ENCODE measurements at regions not wholly inside any gene's neighbourhood (a gene's known extent, or its start where the extent isn't known, plus 50 kb on each side); places are given as distances from the start of the nearest gene placed in this dataset.

GRCh38 chr1:87826681-87827251, 498.1 kb downstream of the LMO4 start (continued):
- TF ChIP-seq ZNF70 (CRISPR knock-in tag; IDR thresholded peaks at IDR 0.05): no peak
- no peak for TF ChIP-seq BACH2 (CRISPR knock-in tag; IDR thresholded peaks at IDR 0.05; ENCODE audit: borderline replicate concordance)
- no peak for TF ChIP-seq PPARA (CRISPR knock-in tag; IDR thresholded peaks at IDR 0.05; ENCODE audit: borderline replicate concordance)
- TF ChIP-seq ZFP3 (CRISPR knock-in tag; IDR thresholded peaks at IDR 0.05): no peak
- TF ChIP-seq SNAI2 (CRISPR knock-in tag; IDR thresholded peaks at IDR 0.05): no peak
- TF ChIP-seq ZC3H10 (CRISPR knock-in tag; IDR thresholded peaks at IDR 0.05): no peak

GRCh38 chr1:87829360-87829759, 500.7 kb downstream of the LMO4 start:
- no peak for ATAC-seq
- TF ChIP-seq ZFP30 (CRISPR knock-in tag; IDR thresholded peaks at IDR 0.05): no peak

- ATAC-seq: no peak
Measured at GRCh38 chr1:87830432-87830978, 501.8 kb downstream of the LMO4 start.

More at GRCh38 chr1:87830432-87830978, 501.8 kb downstream of the LMO4 start:
- TF ChIP-seq PPARA (CRISPR knock-in tag; IDR thresholded peaks at IDR 0.05; ENCODE audit: borderline replicate concordance): no peak
- TF ChIP-seq ZNF565 (CRISPR knock-in tag; conservative IDR thresholded peaks at IDR 0.05; ENCODE audit: low read depth): no peak
- TF ChIP-seq TCF4 (CRISPR knock-in tag; IDR thresholded peaks at IDR 0.05; ENCODE audit: borderline replicate concordance): no peak
- TF ChIP-seq RARB (CRISPR knock-in tag; IDR thresholded peaks at IDR 0.05): no peak
- TF ChIP-seq CSDC2 (CRISPR knock-in tag; IDR thresholded peaks at IDR 0.05): no peak
- TF ChIP-seq ISL1 (CRISPR knock-in tag; IDR thresholded peaks at IDR 0.05): no peak
- no peak for TF ChIP-seq ZNF8 (CRISPR knock-in tag; IDR thresholded peaks at IDR 0.05)
- TF ChIP-seq, protein P1, sequence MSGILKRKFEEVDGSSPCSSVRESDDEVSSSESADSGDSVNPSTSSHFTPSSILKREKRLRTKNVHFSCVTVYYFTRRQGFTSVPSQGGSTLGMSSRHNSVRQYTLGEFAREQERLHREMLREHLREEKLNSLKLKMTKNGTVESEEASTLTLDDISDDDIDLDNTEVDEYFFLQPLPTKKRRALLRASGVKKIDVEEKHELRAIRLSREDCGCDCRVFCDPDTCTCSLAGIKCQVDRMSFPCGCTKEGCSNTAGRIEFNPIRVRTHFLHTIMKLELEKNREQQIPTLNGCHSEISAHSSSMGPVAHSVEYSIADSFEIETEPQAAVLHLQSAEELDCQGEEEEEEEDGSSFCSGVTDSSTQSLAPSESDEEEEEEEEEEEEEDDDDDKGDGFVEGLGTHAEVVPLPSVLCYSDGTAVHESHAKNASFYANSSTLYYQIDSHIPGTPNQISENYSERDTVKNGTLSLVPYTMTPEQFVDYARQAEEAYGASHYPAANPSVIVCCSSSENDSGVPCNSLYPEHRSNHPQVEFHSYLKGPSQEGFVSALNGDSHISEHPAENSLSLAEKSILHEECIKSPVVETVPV (CRISPR knock-in tag; IDR thresholded peaks at IDR 0.05): no peak
- TF ChIP-seq, protein P2, sequence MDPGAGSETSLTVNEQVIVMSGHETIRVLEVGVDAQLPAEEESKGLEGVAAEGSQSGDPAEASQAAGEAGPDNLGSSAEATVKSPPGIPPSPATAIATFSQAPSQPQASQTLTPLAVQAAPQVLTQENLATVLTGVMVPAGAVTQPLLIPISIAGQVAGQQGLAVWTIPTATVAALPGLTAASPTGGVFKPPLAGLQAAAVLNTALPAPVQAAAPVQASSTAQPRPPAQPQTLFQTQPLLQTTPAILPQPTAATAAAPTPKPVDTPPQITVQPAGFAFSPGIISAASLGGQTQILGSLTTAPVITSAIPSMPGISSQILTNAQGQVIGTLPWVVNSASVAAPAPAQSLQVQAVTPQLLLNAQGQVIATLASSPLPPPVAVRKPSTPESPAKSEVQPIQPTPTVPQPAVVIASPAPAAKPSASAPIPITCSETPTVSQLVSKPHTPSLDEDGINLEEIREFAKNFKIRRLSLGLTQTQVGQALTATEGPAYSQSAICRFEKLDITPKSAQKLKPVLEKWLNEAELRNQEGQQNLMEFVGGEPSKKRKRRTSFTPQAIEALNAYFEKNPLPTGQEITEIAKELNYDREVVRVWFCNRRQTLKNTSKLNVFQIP (CRISPR knock-in tag; IDR thresholded peaks at IDR 0.05; ENCODE audit: borderline replicate concordance, low read depth): no peak
- no peak for TF ChIP-seq ZC3H10 (CRISPR knock-in tag; IDR thresholded peaks at IDR 0.05)
- no peak for TF ChIP-seq ESRRG (CRISPR knock-in tag; IDR thresholded peaks at IDR 0.05)
- no peak for TF ChIP-seq SNAI2 (CRISPR knock-in tag; IDR thresholded peaks at IDR 0.05)
- no peak for TF ChIP-seq OSR1 (CRISPR knock-in tag; IDR thresholded peaks at IDR 0.05)
- TF ChIP-seq PATZ1 (CRISPR knock-in tag; IDR thresholded peaks at IDR 0.05; ENCODE audit: borderline replicate concordance): no peak
- TF ChIP-seq GLIS3 (CRISPR knock-in tag; IDR thresholded peaks at IDR 0.05): no peak
- TF ChIP-seq ARNTL (CRISPR knock-in tag; IDR thresholded peaks at IDR 0.05; ENCODE audit: borderline replicate concordance, low read depth): no peak
- TF ChIP-seq, protein P3, sequence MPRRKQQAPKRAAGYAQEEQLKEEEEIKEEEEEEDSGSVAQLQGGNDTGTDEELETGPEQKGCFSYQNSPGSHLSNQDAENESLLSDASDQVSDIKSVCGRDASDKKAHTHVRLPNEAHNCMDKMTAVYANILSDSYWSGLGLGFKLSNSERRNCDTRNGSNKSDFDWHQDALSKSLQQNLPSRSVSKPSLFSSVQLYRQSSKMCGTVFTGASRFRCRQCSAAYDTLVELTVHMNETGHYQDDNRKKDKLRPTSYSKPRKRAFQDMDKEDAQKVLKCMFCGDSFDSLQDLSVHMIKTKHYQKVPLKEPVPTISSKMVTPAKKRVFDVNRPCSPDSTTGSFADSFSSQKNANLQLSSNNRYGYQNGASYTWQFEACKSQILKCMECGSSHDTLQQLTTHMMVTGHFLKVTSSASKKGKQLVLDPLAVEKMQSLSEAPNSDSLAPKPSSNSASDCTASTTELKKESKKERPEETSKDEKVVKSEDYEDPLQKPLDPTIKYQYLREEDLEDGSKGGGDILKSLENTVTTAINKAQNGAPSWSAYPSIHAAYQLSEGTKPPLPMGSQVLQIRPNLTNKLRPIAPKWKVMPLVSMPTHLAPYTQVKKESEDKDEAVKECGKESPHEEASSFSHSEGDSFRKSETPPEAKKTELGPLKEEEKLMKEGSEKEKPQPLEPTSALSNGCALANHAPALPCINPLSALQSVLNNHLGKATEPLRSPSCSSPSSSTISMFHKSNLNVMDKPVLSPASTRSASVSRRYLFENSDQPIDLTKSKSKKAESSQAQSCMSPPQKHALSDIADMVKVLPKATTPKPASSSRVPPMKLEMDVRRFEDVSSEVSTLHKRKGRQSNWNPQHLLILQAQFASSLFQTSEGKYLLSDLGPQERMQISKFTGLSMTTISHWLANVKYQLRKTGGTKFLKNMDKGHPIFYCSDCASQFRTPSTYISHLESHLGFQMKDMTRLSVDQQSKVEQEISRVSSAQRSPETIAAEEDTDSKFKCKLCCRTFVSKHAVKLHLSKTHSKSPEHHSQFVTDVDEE (CRISPR knock-in tag; IDR thresholded peaks at IDR 0.05): no peak
- TF ChIP-seq ZNF70 (CRISPR knock-in tag; IDR thresholded peaks at IDR 0.05): no peak
- TF ChIP-seq ZFP30 (CRISPR knock-in tag; IDR thresholded peaks at IDR 0.05): no peak
- no peak for TF ChIP-seq ZFP3 (CRISPR knock-in tag; IDR thresholded peaks at IDR 0.05)
